ENCODE measurements at regions not wholly inside any gene's neighbourhood (a gene's known extent, or its start where the extent isn't known, plus 50 kb on each side); places are given as distances from the start of the nearest gene placed in this dataset.
A peak's percentile ranks its signal among the peaks of the same experiment; 100 is the strongest.

- no peak overlapping the region for H3K27ac Mint-ChIP-seq
- no peak overlapping the region for H3K4me3 Mint-ChIP-seq
- H3K9me3 Mint-ChIP-seq = peaks cover 4% of the 10 kb centered on the region
- H3K4me1 Mint-ChIP-seq (ENCODE audit: low read depth) = peaks cover 46% of the 10 kb centered on the region
- H3K36me3 Mint-ChIP-seq (ENCODE audit: low read depth) = no peaks in the 10 kb centered on the region
- H3K27me3 Mint-ChIP-seq = peaks cover 3% of the 10 kb centered on the region
Observed at GRCh38 chr3:16801223-16801622, 83.5 kb upstream of the PLCL2 start.

- H3K36me3 Mint-ChIP-seq (ENCODE audit: low read depth) = no peaks in the 10 kb centered on the region
- H3K9me3 Mint-ChIP-seq = peaks cover 4% of the 10 kb centered on the region
- H3K4me1 Mint-ChIP-seq (ENCODE audit: low read depth) = peaks cover 42% of the 10 kb centered on the region
- H3K27ac Mint-ChIP-seq = peak overlapping the region; percentile 45
- H3K4me3 Mint-ChIP-seq = no peak overlapping the region
- H3K27me3 Mint-ChIP-seq = peaks cover 3% of the 10 kb centered on the region
Observed at GRCh38 chr3:16801698-16802097, 83.1 kb upstream of the PLCL2 start.

GRCh38 chr3:16802389-16802788, 82.4 kb upstream of the PLCL2 start:
- H3K36me3 Mint-ChIP-seq (ENCODE audit: low read depth) = no peaks in the 10 kb centered on the region
- peak overlapping the region; percentile 10 for H3K27ac Mint-ChIP-seq
- peaks cover 3% of the 10 kb centered on the region for H3K27me3 Mint-ChIP-seq
- peaks cover 35% of the 10 kb centered on the region for H3K4me1 Mint-ChIP-seq (ENCODE audit: low read depth)
- peaks cover 4% of the 10 kb centered on the region for H3K9me3 Mint-ChIP-seq
- H3K4me3 Mint-ChIP-seq = no peak overlapping the region

- peaks cover 32% of the 10 kb centered on the region for H3K4me1 Mint-ChIP-seq (ENCODE audit: low read depth)
- no peak overlapping the region for H3K27ac Mint-ChIP-seq
- H3K4me3 Mint-ChIP-seq = no peak overlapping the region
- no peaks in the 10 kb centered on the region for H3K36me3 Mint-ChIP-seq (ENCODE audit: low read depth)
- peaks cover 4% of the 10 kb centered on the region for H3K9me3 Mint-ChIP-seq
- peaks cover 3% of the 10 kb centered on the region for H3K27me3 Mint-ChIP-seq
Observed at GRCh38 chr3:16803019-16803418, 81.7 kb upstream of the PLCL2 start.

GRCh38 chr3:16807391-16807790, 77.4 kb upstream of the PLCL2 start:
- Mint-ChIP-seq H3K4me1 (ENCODE audit: low read depth) (peaks cover 25% of the 10 kb centered on the region), H3K4me3 (no peak overlapping the region), H3K36me3 (ENCODE audit: low read depth) (no peaks in the 10 kb centered on the region), H3K27ac (no peak overlapping the region), H3K27me3 (peaks cover 3% of the 10 kb centered on the region), H3K9me3 (no peaks in the 10 kb centered on the region)

- H3K36me3 Mint-ChIP-seq (ENCODE audit: low read depth) = no peaks in the 10 kb centered on the region
- no peak overlapping the region for H3K27ac Mint-ChIP-seq
- peaks cover 3% of the 10 kb centered on the region for H3K27me3 Mint-ChIP-seq
- H3K9me3 Mint-ChIP-seq = no peaks in the 10 kb centered on the region
- H3K4me3 Mint-ChIP-seq = no peak overlapping the region
- peaks cover 24% of the 10 kb centered on the region for H3K4me1 Mint-ChIP-seq (ENCODE audit: low read depth)
Observed at GRCh38 chr3:16808393-16809107, 76.2 kb upstream of the PLCL2 start.

GRCh38 chr3:16809482-16809881, 75.3 kb upstream of the PLCL2 start:
- Mint-ChIP-seq H3K4me1 (ENCODE audit: low read depth) (peaks cover 24% of the 10 kb centered on the region), H3K27ac (no peak overlapping the region), H3K9me3 (no peaks in the 10 kb centered on the region), H3K36me3 (ENCODE audit: low read depth) (no peaks in the 10 kb centered on the region), H3K27me3 (peaks cover 3% of the 10 kb centered on the region), H3K4me3 (no peak overlapping the region)

GRCh38 chr3:16809993-16810392, 74.8 kb upstream of the PLCL2 start:
- H3K4me1 Mint-ChIP-seq (ENCODE audit: low read depth) = peaks cover 24% of the 10 kb centered on the region
- H3K27ac Mint-ChIP-seq = no peak overlapping the region
- no peaks in the 10 kb centered on the region for H3K9me3 Mint-ChIP-seq
- H3K4me3 Mint-ChIP-seq = no peak overlapping the region
- peaks cover 3% of the 10 kb centered on the region for H3K27me3 Mint-ChIP-seq
- H3K36me3 Mint-ChIP-seq (ENCODE audit: low read depth) = no peaks in the 10 kb centered on the region

GRCh38 chr3:16810593-16811367, 74.0 kb upstream of the PLCL2 start:
- no peaks in the 10 kb centered on the region for H3K27me3 Mint-ChIP-seq
- no peak overlapping the region for H3K4me3 Mint-ChIP-seq
- H3K9me3 Mint-ChIP-seq = no peaks in the 10 kb centered on the region
- H3K4me1 Mint-ChIP-seq (ENCODE audit: low read depth) = peaks cover 24% of the 10 kb centered on the region
- H3K36me3 Mint-ChIP-seq (ENCODE audit: low read depth) = no peaks in the 10 kb centered on the region
- no peak overlapping the region for H3K27ac Mint-ChIP-seq

GRCh38 chr3:16811950-16812349, 72.8 kb upstream of the PLCL2 start:
- Mint-ChIP-seq H3K4me3 (no peak overlapping the region), H3K27me3 (no peaks in the 10 kb centered on the region), H3K9me3 (no peaks in the 10 kb centered on the region)

GRCh38 chr3:16813336-16813735, 71.4 kb upstream of the PLCL2 start:
- H3K4me1 Mint-ChIP-seq (ENCODE audit: low read depth) = peaks cover 24% of the 10 kb centered on the region
- H3K9me3 Mint-ChIP-seq = no peaks in the 10 kb centered on the region
- H3K27ac Mint-ChIP-seq = no peak overlapping the region
- no peaks in the 10 kb centered on the region for H3K27me3 Mint-ChIP-seq
- no peaks in the 10 kb centered on the region for H3K36me3 Mint-ChIP-seq (ENCODE audit: low read depth)
- no peak overlapping the region for H3K4me3 Mint-ChIP-seq

More at GRCh38 chr3:16811950-16812349, 72.8 kb upstream of the PLCL2 start:
- Mint-ChIP-seq H3K27ac (no peak overlapping the region), H3K36me3 (ENCODE audit: low read depth) (no peaks in the 10 kb centered on the region), H3K4me1 (ENCODE audit: low read depth) (peaks cover 24% of the 10 kb centered on the region)

- Mint-ChIP-seq H3K36me3 (ENCODE audit: low read depth) (no peaks in the 10 kb centered on the region), H3K9me3 (no peaks in the 10 kb centered on the region), H3K4me3 (no peak overlapping the region), H3K27me3 (no peaks in the 10 kb centered on the region), H3K4me1 (ENCODE audit: low read depth) (peaks cover 14% of the 10 kb centered on the region), H3K27ac (no peak overlapping the region)
Observed at GRCh38 chr3:16816048-16816780, 68.5 kb upstream of the PLCL2 start.

GRCh38 chr3:16817197-16817596, 67.6 kb upstream of the PLCL2 start:
- no peak overlapping the region for H3K27ac Mint-ChIP-seq
- no peak overlapping the region for H3K4me3 Mint-ChIP-seq
- peaks cover 4% of the 10 kb centered on the region for H3K4me1 Mint-ChIP-seq (ENCODE audit: low read depth)
- no peaks in the 10 kb centered on the region for H3K27me3 Mint-ChIP-seq
- no peaks in the 10 kb centered on the region for H3K9me3 Mint-ChIP-seq
- H3K36me3 Mint-ChIP-seq (ENCODE audit: low read depth) = no peaks in the 10 kb centered on the region

- peaks cover 4% of the 10 kb centered on the region for H3K4me1 Mint-ChIP-seq (ENCODE audit: low read depth)
- no peak overlapping the region for H3K4me3 Mint-ChIP-seq
- H3K9me3 Mint-ChIP-seq = no peaks in the 10 kb centered on the region
- H3K27me3 Mint-ChIP-seq = no peaks in the 10 kb centered on the region
- H3K36me3 Mint-ChIP-seq (ENCODE audit: low read depth) = no peaks in the 10 kb centered on the region
- H3K27ac Mint-ChIP-seq = no peak overlapping the region
Observed at GRCh38 chr3:16818194-16818593, 66.6 kb upstream of the PLCL2 start.

- Mint-ChIP-seq H3K9me3 (no peaks in the 10 kb centered on the region), H3K4me1 (ENCODE audit: low read depth) (peaks cover 10% of the 10 kb centered on the region), H3K4me3 (no peak overlapping the region), H3K27ac (no peak overlapping the region), H3K36me3 (ENCODE audit: low read depth) (no peaks in the 10 kb centered on the region), H3K27me3 (no peaks in the 10 kb centered on the region)
Observed at GRCh38 chr3:16818945-16819344, 65.8 kb upstream of the PLCL2 start.

Data from stimulated activated naive CD8-positive, alpha-beta T cell treated with anti-CD3 and anti-CD28 coated beads, Interleukin-15, Interleukin-2, amounts not matched to agents 100 ng/mL and 50 ng/mL, for 24 hours (primary cell).